ENCODE measurements at regions not wholly inside any gene's neighbourhood (a gene's known extent, or its start where the extent isn't known, plus 50 kb on each side); places are given as distances from the start of the nearest gene placed in this dataset.
"Not testable (repeated sequence)": the region's sequence is repeated elsewhere in the genome, so short reads cannot be mapped to it uniquely, and the experiment has no call there.

- TF ChIP-seq, protein P1, sequence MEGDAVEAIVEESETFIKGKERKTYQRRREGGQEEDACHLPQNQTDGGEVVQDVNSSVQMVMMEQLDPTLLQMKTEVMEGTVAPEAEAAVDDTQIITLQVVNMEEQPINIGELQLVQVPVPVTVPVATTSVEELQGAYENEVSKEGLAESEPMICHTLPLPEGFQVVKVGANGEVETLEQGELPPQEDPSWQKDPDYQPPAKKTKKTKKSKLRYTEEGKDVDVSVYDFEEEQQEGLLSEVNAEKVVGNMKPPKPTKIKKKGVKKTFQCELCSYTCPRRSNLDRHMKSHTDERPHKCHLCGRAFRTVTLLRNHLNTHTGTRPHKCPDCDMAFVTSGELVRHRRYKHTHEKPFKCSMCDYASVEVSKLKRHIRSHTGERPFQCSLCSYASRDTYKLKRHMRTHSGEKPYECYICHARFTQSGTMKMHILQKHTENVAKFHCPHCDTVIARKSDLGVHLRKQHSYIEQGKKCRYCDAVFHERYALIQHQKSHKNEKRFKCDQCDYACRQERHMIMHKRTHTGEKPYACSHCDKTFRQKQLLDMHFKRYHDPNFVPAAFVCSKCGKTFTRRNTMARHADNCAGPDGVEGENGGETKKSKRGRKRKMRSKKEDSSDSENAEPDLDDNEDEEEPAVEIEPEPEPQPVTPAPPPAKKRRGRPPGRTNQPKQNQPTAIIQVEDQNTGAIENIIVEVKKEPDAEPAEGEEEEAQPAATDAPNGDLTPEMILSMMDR (tag by site-specific recombination; IDR thresholded peaks at IDR 0.05), result not testable (repeated sequence)
- not testable (repeated sequence) for TF ChIP-seq ZNF174 (tag by site-specific recombination; IDR thresholded peaks at IDR 0.05); SETDB1 (IDR thresholded peaks at IDR 0.05; ENCODE audit: insufficient read length, low read length); ZNF132 (tag by site-specific recombination; IDR thresholded peaks at IDR 0.05; ENCODE audit: borderline replicate concordance)
These were observed 246.6 kb downstream of the ZNF608 start for GRCh38 chr5:124499818-124500217.

Data from HEK293 (cell line).